ENCODE measurements at regions not wholly inside any gene's neighbourhood (a gene's known extent, or its start where the extent isn't known, plus 50 kb on each side); places are given as distances from the start of the nearest gene placed in this dataset.

GRCh38 chr2:8281950-8282857 lies 399.7 kb upstream of the ID2 start:
- no peak for TF ChIP-seq CTCF (IDR thresholded peaks at IDR 0.05)
- no peak for TF ChIP-seq POLR2AphosphoS5 (IDR thresholded peaks at IDR 0.05)
- no peak for TF ChIP-seq EP300 (IDR thresholded peaks at IDR 0.05)
- no peak for TF ChIP-seq POLR2A (IDR thresholded peaks at IDR 0.05; ENCODE audit: low read depth)

All from esophagus muscularis mucosa (tissue), 4 donors.